PC-3 (cell line): ENCODE measurements at regions not wholly inside any gene's neighbourhood (a gene's known extent, or its start where the extent isn't known, plus 50 kb on each side); places are given as distances from the start of the nearest gene placed in this dataset.

ENCODE experiments used
- ATAC-seq: fragments of 200-7000 bp; cut with Tn5 transposase; 2 replicates; pipeline ENCODE4 v1.9.1; 2020; ENCODE audit warnings: mild to moderate bottlenecking, moderate library complexity
- BruUV-seq: library from RNA; stranded (reverse); fragments of 400-500 nt; replicated peaks from 2 replicates; lab custom pipeline; 2021; lab: Mats Ljungman, UMichigan
- CTCF ChIA-PET: fragments of 300-600 bp; sonication (Branson Sonifier 250); formaldehyde crosslinking; loops from one replicate; lab custom pipeline; 2022; ENCODE audit warnings: antibody characterized with exemption; lab: Charles Lee
- POLR2A ChIA-PET: fragments of 300-600 bp; sonication (Branson Sonifier 250); formaldehyde crosslinking; loops from one replicate; lab custom pipeline; 2022; ENCODE audit warnings: antibody characterized with exemption; ENCODE audit not compliant: unreplicated experiment; lab: Charles Lee
- DNase-seq: peaks from one replicate; pipeline ENCODE4 v3.0.0-alpha.2; 2015
- H2AFZ ChIP-seq: fragments of 300-600 bp; sonication (generic); 2 replicates; pipeline ENCODE4 v1.6.0; 2016; ENCODE audit warnings: antibody characterized with exemption, low read length
- H3F3A ChIP-seq: fragments of 300-600 bp; sonication (generic); one replicate; pipeline ENCODE4 v1.6.0; 2017; ENCODE audit warnings: antibody characterized with exemption, low read length, control low read depth, mild to moderate bottlenecking; ENCODE audit not compliant: unreplicated experiment
- H3K27ac ChIP-seq: fragments of 300-600 bp; sonication (generic); 2 replicates; pipeline ENCODE4 v1.5.1; 2016; ENCODE audit warnings: mild to moderate bottlenecking, low read length
- H3K27me3 ChIP-seq: fragments of 300-600 bp; sonication (generic); 2 replicates; pipeline ENCODE4 v1.6.1; 2016; ENCODE audit warnings: low read length, mixed read lengths
- H3K36me3 ChIP-seq: fragments of 300-600 bp; sonication (generic); 2 replicates; pipeline ENCODE4 v1.6.1; 2016; ENCODE audit warnings: low read depth, mixed run types, low read length, mixed read lengths
- H3K4me1 ChIP-seq: fragments of 300-600 bp; sonication (generic); 2 replicates; pipeline ENCODE4 v1.5.1; 2016; ENCODE audit warnings: low read length; ENCODE audit not compliant: insufficient read depth
- H3K4me2 ChIP-seq: fragments of 300-600 bp; sonication (generic); 2 replicates; pipeline ENCODE4 v1.6.0; 2016; ENCODE audit warnings: low read length
- H3K4me3 ChIP-seq: fragments of 300-600 bp; sonication (generic); 2 replicates; pipeline ENCODE4 v1.5.1; 2016; ENCODE audit warnings: mild to moderate bottlenecking, low read length, mixed read lengths
- H3K79me2 ChIP-seq: fragments of 300-600 bp; sonication (generic); 2 replicates; pipeline ENCODE4 v1.6.1; 2017; ENCODE audit warnings: low read length, mixed read lengths
- H3K9ac ChIP-seq: fragments of 300-600 bp; sonication (generic); 2 replicates; pipeline ENCODE4 v1.6.0; 2016; ENCODE audit warnings: mild to moderate bottlenecking, low read length
- H3K9me2 ChIP-seq: fragments of 300-600 bp; sonication (generic); replicated peaks from 2 replicates; pipeline ENCODE4 v1.6.1; 2016; ENCODE audit warnings: mixed run types, low read length, mixed read lengths
- H3K9me3 ChIP-seq: fragments of 300-600 bp; sonication (generic); 2 replicates; pipeline ENCODE4 v1.6.1; 2016; ENCODE audit warnings: low read length, mixed read lengths
- H4K20me1 ChIP-seq: fragments of 300-600 bp; sonication (generic); 2 replicates; pipeline ENCODE4 v1.6.1; 2016; ENCODE audit warnings: low read length, mixed read lengths
- EZH2 ChIP-seq: fragments of 300-600 bp; sonication (generic); IDR thresholded peaks from one replicate; pipeline ENCODE4 v1.6.1; 2017; ENCODE audit warnings: antibody characterized with exemption, mild to moderate bottlenecking, low read length; ENCODE audit not compliant: unreplicated experiment
- EZH2phosphoT487 ChIP-seq: fragments of 300-600 bp; sonication (generic); IDR thresholded peaks from 2 replicates; pipeline ENCODE4 v1.6.1; 2018; ENCODE audit warnings: mild to moderate bottlenecking, antibody characterized with exemption, low read length, borderline replicate concordance
- intact Hi-C: fragments of 100-400 bp; cut with micrococcal nuclease; formaldehyde crosslinking; loops from 2 replicates; pipeline ENCODE4 v1.9.0; 2023
- TF ChIP-seq, protein P1 (sequence below): fragments of 300-600 bp; sonication (generic); conservative IDR thresholded peaks from 2 replicates; pipeline ENCODE4 v1.5.1; 2017; ENCODE audit warnings: antibody characterized with exemption, low read depth, mild to moderate bottlenecking, low read length

DNA sequence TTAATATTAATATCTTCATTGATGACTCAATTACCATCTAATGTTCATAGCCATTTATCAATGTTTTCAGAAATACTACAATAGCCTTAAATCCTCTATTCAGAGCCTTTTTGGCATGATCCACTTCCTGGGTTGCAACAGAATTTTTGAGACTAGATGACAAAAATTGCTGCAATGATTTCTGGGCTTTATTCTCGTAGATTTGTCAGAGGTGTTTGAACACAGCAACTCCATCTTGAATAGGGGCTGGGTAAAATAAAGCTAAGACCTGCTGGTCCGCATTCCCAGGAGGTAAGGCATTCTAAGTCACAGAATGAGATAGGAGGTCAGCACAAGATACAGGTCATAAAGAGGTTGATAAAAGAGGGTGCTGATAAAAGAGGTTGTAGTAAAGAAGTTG lies 165.8 kb upstream of the CNOT2 start:
- Histone ChIP-seq H3K4me2 (no peak overlapping the region), H3K4me3 (no peak overlapping the region), H3K27me3 (no peaks in the 10 kb centered on the region), H2AFZ (no peak overlapping the region), H3K9me2 (no peaks in the 10 kb centered on the region), H4K20me1 (no peaks in the 10 kb centered on the region), H3K4me1 (no peaks in the 10 kb centered on the region), H3K27ac (no peak overlapping the region), H3K79me2 (no peaks in the 10 kb centered on the region), H3F3A (no peaks in the 10 kb centered on the region), H3K9me3 (no peaks in the 10 kb centered on the region), H3K9ac (no peak overlapping the region), H3K36me3 (no peaks in the 10 kb centered on the region)
- CTCF ChIA-PET = no interaction called here
- POLR2A ChIA-PET = no interaction called here
- intact Hi-C loops = no loop called here
- no TSS peak for BruUV-seq
- TF ChIP-seq, protein P1, sequence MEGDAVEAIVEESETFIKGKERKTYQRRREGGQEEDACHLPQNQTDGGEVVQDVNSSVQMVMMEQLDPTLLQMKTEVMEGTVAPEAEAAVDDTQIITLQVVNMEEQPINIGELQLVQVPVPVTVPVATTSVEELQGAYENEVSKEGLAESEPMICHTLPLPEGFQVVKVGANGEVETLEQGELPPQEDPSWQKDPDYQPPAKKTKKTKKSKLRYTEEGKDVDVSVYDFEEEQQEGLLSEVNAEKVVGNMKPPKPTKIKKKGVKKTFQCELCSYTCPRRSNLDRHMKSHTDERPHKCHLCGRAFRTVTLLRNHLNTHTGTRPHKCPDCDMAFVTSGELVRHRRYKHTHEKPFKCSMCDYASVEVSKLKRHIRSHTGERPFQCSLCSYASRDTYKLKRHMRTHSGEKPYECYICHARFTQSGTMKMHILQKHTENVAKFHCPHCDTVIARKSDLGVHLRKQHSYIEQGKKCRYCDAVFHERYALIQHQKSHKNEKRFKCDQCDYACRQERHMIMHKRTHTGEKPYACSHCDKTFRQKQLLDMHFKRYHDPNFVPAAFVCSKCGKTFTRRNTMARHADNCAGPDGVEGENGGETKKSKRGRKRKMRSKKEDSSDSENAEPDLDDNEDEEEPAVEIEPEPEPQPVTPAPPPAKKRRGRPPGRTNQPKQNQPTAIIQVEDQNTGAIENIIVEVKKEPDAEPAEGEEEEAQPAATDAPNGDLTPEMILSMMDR = no peak
- TF ChIP-seq EZH2phosphoT487 = no peak
- no peak for TF ChIP-seq EZH2
- ATAC-seq = no peak
- DNase-seq = no peak

DNA sequence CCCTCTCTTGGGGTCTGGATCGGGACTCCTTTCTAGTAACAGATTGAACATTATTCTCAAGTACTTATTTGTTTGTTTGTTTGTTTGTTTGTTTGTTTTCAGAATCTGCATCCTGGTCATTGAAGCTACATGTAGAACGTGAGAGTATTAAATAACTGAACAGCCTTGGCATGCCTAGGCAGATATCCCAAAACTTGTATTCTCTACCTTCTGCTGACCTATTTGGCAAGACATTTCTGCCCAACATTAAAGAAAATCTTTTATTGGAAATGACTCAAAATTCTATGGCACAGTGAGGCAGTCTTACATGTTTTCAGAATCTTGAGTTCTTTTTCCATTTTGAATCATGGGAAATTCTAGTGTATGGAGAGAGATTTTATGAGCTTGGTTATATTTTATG lies 165.1 kb upstream of the CNOT2 start:
- BruUV-seq = no TSS peak
- H3K9me2 ChIP-seq = no peaks in the 10 kb centered on the region
- H3K4me2 ChIP-seq = no peak overlapping the region
- ChIA-PET POLR2A (no interaction called here), CTCF (no interaction called here)
- H3K27ac ChIP-seq = no peak overlapping the region
- H3K9me3 ChIP-seq = no peaks in the 10 kb centered on the region
- H3K9ac ChIP-seq = no peak overlapping the region
- no peak overlapping the region for H2AFZ ChIP-seq
- DNase-seq (no peak), ATAC-seq (no peak)
- no peaks in the 10 kb centered on the region for H3F3A ChIP-seq
- no peaks in the 10 kb centered on the region for H3K36me3 ChIP-seq
- H3K79me2 ChIP-seq = no peaks in the 10 kb centered on the region
- no peaks in the 10 kb centered on the region for H3K27me3 ChIP-seq
- H3K4me3 ChIP-seq = no peak overlapping the region
- intact Hi-C loops = no loop called here
- TF ChIP-seq EZH2phosphoT487 (no peak), EZH2 (no peak)
- TF ChIP-seq, protein P1 = no peak
- H4K20me1 ChIP-seq = no peaks in the 10 kb centered on the region
- no peaks in the 10 kb centered on the region for H3K4me1 ChIP-seq

DNA sequence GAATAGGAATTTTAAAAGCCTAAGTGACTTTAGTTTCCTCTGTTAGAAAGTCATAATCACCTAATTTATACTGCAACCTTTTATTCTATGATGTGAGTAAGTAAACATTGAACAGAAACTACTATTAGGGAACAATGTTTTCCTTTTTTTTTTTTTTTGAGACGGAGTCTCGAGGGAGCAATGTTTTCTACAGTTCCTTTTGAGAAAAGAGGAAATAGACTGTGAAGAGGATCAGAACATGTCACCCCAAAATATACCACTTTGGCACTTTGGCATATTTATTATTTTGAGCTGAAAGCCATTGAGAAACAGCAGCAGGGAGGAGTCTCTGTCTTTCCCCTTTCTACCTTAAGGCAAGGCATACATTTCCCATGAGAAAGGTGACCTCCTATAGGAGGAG lies 162.7 kb upstream of the CNOT2 start:
- Histone ChIP-seq H3K9ac (no peak overlapping the region), H3K4me1 (no peaks in the 10 kb centered on the region), H2AFZ (no peak overlapping the region), H4K20me1 (no peaks in the 10 kb centered on the region), H3F3A (no peaks in the 10 kb centered on the region), H3K79me2 (no peaks in the 10 kb centered on the region), H3K27me3 (no peaks in the 10 kb centered on the region), H3K27ac (no peak overlapping the region), H3K4me2 (no peak overlapping the region), H3K9me2 (no peaks in the 10 kb centered on the region), H3K9me3 (no peaks in the 10 kb centered on the region), H3K36me3 (no peaks in the 10 kb centered on the region), H3K4me3 (no peak overlapping the region)
- DNase-seq = no peak
- intact Hi-C loops = no loop called here
- CTCF ChIA-PET = no interaction called here
- TF ChIP-seq EZH2phosphoT487 (no peak), EZH2 (no peak)
- TF ChIP-seq, protein P1 = no peak
- POLR2A ChIA-PET = no interaction called here
- BruUV-seq = no TSS peak
- ATAC-seq = no peak
